ENCODE measurements at regions not wholly inside any gene's neighbourhood (a gene's known extent, or its start where the extent isn't known, plus 50 kb on each side); places are given as distances from the start of the nearest gene placed in this dataset.

- WGBS, 4 donors = 81 to 90% (median 85%) methylated on average over 3 of the region's 3 CpGs
- Histone ChIP-seq H3K27me3 (no peaks in the 10 kb centered on the region), H3K27ac (no peak overlapping the region), H3K36me3 (replicated peaks in 1 of 2) (no peaks in the 10 kb centered on the region), H3K4me1 (replicated peaks in 1 of 2) (no peaks in the 10 kb centered on the region), H3K4me3 (no peak overlapping the region), H3K9me3 (replicated peaks in 1 of 3) (no peaks in the 10 kb centered on the region)
- intact Hi-C loops (cut with DNase I) = no loop called here
- no peak for DNase-seq
- TF ChIP-seq POLR2A (IDR thresholded peaks at IDR 0.05) = no peak
- TF ChIP-seq CTCF (IDR thresholded peaks at IDR 0.05) = no peak
These were observed 332.3 kb upstream of the SATB1 start for GRCh38 chr3:18757476-18757875.

- no peak overlapping the region for H3K27ac ChIP-seq
These were observed 327.3 kb upstream of the SATB1 start for GRCh38 chr3:18752273-18752934.

GRCh38 chr3:18751514-18751913, 326.4 kb upstream of the SATB1 start:
- TF ChIP-seq POLR2A (IDR thresholded peaks at IDR 0.05) = no peak
- no peak for TF ChIP-seq CTCF (IDR thresholded peaks at IDR 0.05)
- no peaks in the 10 kb centered on the region for H3K9me3 ChIP-seq (replicated peaks in 1 of 3)
- no peak overlapping the region for H3K4me3 ChIP-seq
- no peaks in the 10 kb centered on the region for H3K4me1 ChIP-seq (replicated peaks in 1 of 2)
- DNase-seq = no peak
- H3K27me3 ChIP-seq = no peaks in the 10 kb centered on the region
- intact Hi-C loops (cut with DNase I) = no loop called here
- WGBS, 4 donors = 56 to 69% (median 67%) methylated on average over 1 of the region's 1 CpG
- H3K36me3 ChIP-seq (replicated peaks in 1 of 2) = no peaks in the 10 kb centered on the region
- no peak overlapping the region for H3K27ac ChIP-seq

More at GRCh38 chr3:18752273-18752934, 327.3 kb upstream of the SATB1 start:
- H3K36me3 ChIP-seq (replicated peaks in 1 of 2) = no peaks in the 10 kb centered on the region
- no peak for TF ChIP-seq POLR2A (IDR thresholded peaks at IDR 0.05)
- TF ChIP-seq CTCF (IDR thresholded peaks at IDR 0.05) = no peak
- H3K9me3 ChIP-seq (replicated peaks in 1 of 3) = no peaks in the 10 kb centered on the region
- no peak for DNase-seq
- intact Hi-C loops (cut with DNase I) = no loop called here
- H3K4me1 ChIP-seq (replicated peaks in 1 of 2) = no peaks in the 10 kb centered on the region
- H3K27me3 ChIP-seq = no peaks in the 10 kb centered on the region
- WGBS, 4 donors = 69 to 85% (median 80%) methylated on average over 4 of the region's 4 CpGs
- H3K4me3 ChIP-seq = no peak overlapping the region

- 31 to 47% (median 35%) methylated on average over 3 of the region's 3 CpGs for WGBS, 4 donors
- Histone ChIP-seq H3K4me3 (no peak overlapping the region), H3K9me3 (replicated peaks in 1 of 3) (no peaks in the 10 kb centered on the region), H3K27ac (no peak overlapping the region), H3K27me3 (no peaks in the 10 kb centered on the region), H3K4me1 (replicated peaks in 1 of 2) (no peaks in the 10 kb centered on the region), H3K36me3 (replicated peaks in 1 of 2) (no peaks in the 10 kb centered on the region)
- intact Hi-C loops (cut with DNase I) = no loop called here
- no peak for TF ChIP-seq CTCF (IDR thresholded peaks at IDR 0.05)
- no peak for TF ChIP-seq POLR2A (IDR thresholded peaks at IDR 0.05)
- DNase-seq = peak; percentile 18 to 75 (median 46)
These were observed 322.2 kb upstream of the SATB1 start for GRCh38 chr3:18747383-18747782.

Data from adrenal gland (tissue), 9 donors.